Transverse colon (tissue), 4 donors: ENCODE measurements at regions not wholly inside any gene's neighbourhood (a gene's known extent, or its start where the extent isn't known, plus 50 kb on each side); places are given as distances from the start of the nearest gene placed in this dataset.

Source experiments
- DNase-seq: peaks from one replicate; pipeline ENCODE4 v3.0.0-alpha.2; 2019
- H3K27ac ChIP-seq, 4 donors: fragments of 200-600 bp; sonication (generic); 2 replicates each; pipeline ENCODE4 v1.5.1; 2016 to 2018; ENCODE audit warnings: inconsistent platforms in 4 of 4
- H3K27me3 ChIP-seq: fragments of 200-600 bp; sonication (generic); 2 replicates; pipeline ENCODE4 v1.5.1; 2017; ENCODE audit warnings: inconsistent platforms
- H3K36me3 ChIP-seq, 4 donors: fragments of 200-600 bp; sonication (generic); 2 replicates each; pipeline ENCODE4 v1.5.1; 2017 to 2019; ENCODE audit warnings: inconsistent platforms in 4 of 4
- H3K4me1 ChIP-seq, 4 donors: fragments of 200-600 bp; sonication (generic); 2 replicates each; pipeline ENCODE4 v1.5.1; 2017 to 2020; ENCODE audit warnings: inconsistent platforms in 4 of 4
- H3K4me3 ChIP-seq, 4 donors: fragments of 200-600 bp; sonication (generic); 1 replicate in 1 of 4; 2 replicates in 3 of 4; pipeline versions ENCODE4 v1.5.1 to v1.6.1; 2017 to 2019; ENCODE audit warnings: inconsistent platforms in 4 of 4
- H3K9me3 ChIP-seq, 2 donors: fragments of 200-600 bp; sonication (generic); 2 replicates each; pipeline ENCODE4 v1.5.1; 2017 to 2019; ENCODE audit warnings: inconsistent platforms in 2 of 2
- CTCF ChIP-seq, 5 experiments: fragments of 200-600 bp in 3 of 5; fragments of 450-650 bp in 2 of 5; sonication (generic) in 3 of 5; IDR thresholded peaks; 1 replicate in 2 of 5; 2 replicates in 3 of 5; pipeline ENCODE4 v1.5.1; 2016 to 2017; ENCODE audit warnings: antibody characterized with exemption in 5 of 5, inconsistent platforms in 3 of 5, mild to moderate bottlenecking in 2 of 5, moderate library complexity in 1 of 5
- EP300 ChIP-seq: sonication (generic); formaldehyde crosslinking; IDR thresholded peaks from one replicate; pipeline ENCODE4 v1.6.1; 2017; ENCODE audit warnings: antibody characterized with exemption, low read depth
- POLR2A ChIP-seq: fragments of 450-650 bp; IDR thresholded peaks from one replicate; pipeline ENCODE4 v1.6.1; 2016; ENCODE audit warnings: antibody characterized with exemption, mild to moderate bottlenecking, moderate library complexity
- POLR2AphosphoS5 ChIP-seq, 3 donors: sonication (generic); formaldehyde crosslinking; IDR thresholded peaks; one replicate each; pipeline ENCODE4 v1.6.1; 2016; ENCODE audit warnings: antibody characterized with exemption in 3 of 3
- WGBS, 2 donors: methylation state at CpG; one replicate each; pipeline ENCODE4 v1.1.5; 2018; ENCODE audit warnings: low coverage in 1 of 2; 5-methylcytosine and 5-hydroxymethylcytosine counted together
- in situ Hi-C, 4 donors: fragments of 200-750 bp; cut with MboI; loops; one replicate each; pipeline versions ENCODE4 v1.15.0 to v1.15.1; 2017; ENCODE audit warnings: low sequenced_read_pairs in 3 of 4, low pct_ligation_motif_present in 1 of 4, low pct_unique_long_range_greater_than_20kb in 1 of 4
- intact Hi-C: fragments of 100-400 bp; cut with DNase I; formaldehyde crosslinking; loops from one replicate; pipeline ENCODE4 v1.15.1; 2023; ENCODE audit warnings: low total_unique reads

- WGBS, 2 donors, result 92 to 100% methylated on average over 1 to 2 of the region's 2 CpGs
- in situ Hi-C loops, result no loop called here
- intact Hi-C loops, result no loop called here
Observed at GRCh38 chr2:180336550-180336949, 329.5 kb upstream of the CWC22 start.

GRCh38 chr2:180334514-180334913 is 327.4 kb upstream of the CWC22 start:
- WGBS, 2 donors, result 77 to 95% methylated on average over 3 of the region's 3 CpGs
- H3K27ac ChIP-seq, result no peak overlapping the region
- no peaks in the 10 kb centered on the region for H3K4me1 ChIP-seq
- DNase-seq, result no peak
- H3K9me3 ChIP-seq, result peaks cover 13 to 15% of the 10 kb centered on the region in 2 donors
- no peaks in the 10 kb centered on the region for H3K27me3 ChIP-seq
- H3K4me3 ChIP-seq, result no peak overlapping the region
- no peaks in the 10 kb centered on the region for H3K36me3 ChIP-seq
- TF ChIP-seq POLR2A (no peak), POLR2AphosphoS5 (IDR thresholded peaks at IDR 0.05) (no peak), CTCF (IDR thresholded peaks at IDR 0.05) (no peak), EP300 (no peak)
- in situ Hi-C loops (no loop called here), intact Hi-C loops (no loop called here)

More at GRCh38 chr2:180336550-180336949, 329.5 kb upstream of the CWC22 start:
- DNase-seq, result no peak
- Histone ChIP-seq H3K27me3 (no peaks in the 10 kb centered on the region), H3K4me3 (no peak overlapping the region), H3K36me3 (no peaks in the 10 kb centered on the region), H3K27ac (no peak overlapping the region), H3K9me3 (peaks cover 13 to 15% of the 10 kb centered on the region in 2 donors), H3K4me1 (no peaks in the 10 kb centered on the region)
- TF ChIP-seq CTCF (IDR thresholded peaks at IDR 0.05) (no peak), POLR2AphosphoS5 (IDR thresholded peaks at IDR 0.05) (no peak), POLR2A (no peak), EP300 (no peak)

- in situ Hi-C loops (no loop called here), intact Hi-C loops (no loop called here)
- DNase-seq, result no peak
- Histone ChIP-seq H3K27ac (no peak overlapping the region), H3K4me1 (no peaks in the 10 kb centered on the region), H3K9me3 (no peaks in the 10 kb centered on the region), H3K4me3 (no peak overlapping the region), H3K36me3 (no peaks in the 10 kb centered on the region), H3K27me3 (no peaks in the 10 kb centered on the region)
- TF ChIP-seq POLR2A (no peak), CTCF (IDR thresholded peaks at IDR 0.05) (no peak), POLR2AphosphoS5 (IDR thresholded peaks at IDR 0.05) (no peak), EP300 (no peak)
- 86% methylated on average over 1 of the region's 1 CpG; no CpG with 5 or more reads in 1 of the 2 donors for WGBS, 2 donors
Observed at GRCh38 chr2:180328795-180329422, 321.8 kb upstream of the CWC22 start.

GRCh38 chr2:180327185-180327584 is 320.1 kb upstream of the CWC22 start:
- in situ Hi-C loops, result no loop called here
- H3K4me3 ChIP-seq, result no peak overlapping the region
- no peak overlapping the region for H3K27ac ChIP-seq
- H3K27me3 ChIP-seq, result no peaks in the 10 kb centered on the region
- no peaks in the 10 kb centered on the region for H3K36me3 ChIP-seq
- no peaks in the 10 kb centered on the region for H3K9me3 ChIP-seq
- TF ChIP-seq POLR2AphosphoS5 (IDR thresholded peaks at IDR 0.05) (no peak), EP300 (no peak), CTCF (IDR thresholded peaks at IDR 0.05) (no peak), POLR2A (no peak)
- DNase-seq, result no peak
- no peaks in the 10 kb centered on the region for H3K4me1 ChIP-seq
- intact Hi-C loops, result no loop called here
